ENCODE measurements at regions not wholly inside any gene's neighbourhood (a gene's known extent, or its start where the extent isn't known, plus 50 kb on each side); places are given as distances from the start of the nearest gene placed in this dataset.
"Not testable (repeated sequence)": the region's sequence is repeated elsewhere in the genome, so short reads cannot be mapped to it uniquely, and the experiment has no call there.

DNA sequence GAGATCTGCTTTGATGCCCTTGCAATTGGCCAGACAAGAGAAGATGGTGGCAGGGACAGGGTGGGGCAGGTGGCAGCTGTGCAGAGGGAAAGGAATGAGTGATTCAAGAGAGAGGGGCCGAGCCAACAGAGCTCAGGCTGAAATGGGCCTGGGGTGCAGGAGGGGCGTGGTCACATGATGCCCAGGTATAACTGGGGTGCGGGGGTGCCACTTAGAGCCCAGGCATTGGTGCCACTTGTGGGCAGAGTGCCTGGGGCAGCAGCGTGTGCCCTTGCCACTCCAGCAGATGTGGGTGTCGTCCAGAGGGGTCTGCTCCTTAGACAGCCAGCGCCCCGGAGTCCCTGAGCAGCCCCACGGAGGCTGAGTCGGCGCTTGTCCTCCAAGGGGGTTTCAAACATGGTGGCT lies 88.7 kb downstream of the PLXNA1 start:
- TF ChIP-seq, protein P1, sequence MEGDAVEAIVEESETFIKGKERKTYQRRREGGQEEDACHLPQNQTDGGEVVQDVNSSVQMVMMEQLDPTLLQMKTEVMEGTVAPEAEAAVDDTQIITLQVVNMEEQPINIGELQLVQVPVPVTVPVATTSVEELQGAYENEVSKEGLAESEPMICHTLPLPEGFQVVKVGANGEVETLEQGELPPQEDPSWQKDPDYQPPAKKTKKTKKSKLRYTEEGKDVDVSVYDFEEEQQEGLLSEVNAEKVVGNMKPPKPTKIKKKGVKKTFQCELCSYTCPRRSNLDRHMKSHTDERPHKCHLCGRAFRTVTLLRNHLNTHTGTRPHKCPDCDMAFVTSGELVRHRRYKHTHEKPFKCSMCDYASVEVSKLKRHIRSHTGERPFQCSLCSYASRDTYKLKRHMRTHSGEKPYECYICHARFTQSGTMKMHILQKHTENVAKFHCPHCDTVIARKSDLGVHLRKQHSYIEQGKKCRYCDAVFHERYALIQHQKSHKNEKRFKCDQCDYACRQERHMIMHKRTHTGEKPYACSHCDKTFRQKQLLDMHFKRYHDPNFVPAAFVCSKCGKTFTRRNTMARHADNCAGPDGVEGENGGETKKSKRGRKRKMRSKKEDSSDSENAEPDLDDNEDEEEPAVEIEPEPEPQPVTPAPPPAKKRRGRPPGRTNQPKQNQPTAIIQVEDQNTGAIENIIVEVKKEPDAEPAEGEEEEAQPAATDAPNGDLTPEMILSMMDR (IDR thresholded peaks at IDR 0.05): no peak
- no peak overlapping the region for H3K27ac ChIP-seq

DNA sequence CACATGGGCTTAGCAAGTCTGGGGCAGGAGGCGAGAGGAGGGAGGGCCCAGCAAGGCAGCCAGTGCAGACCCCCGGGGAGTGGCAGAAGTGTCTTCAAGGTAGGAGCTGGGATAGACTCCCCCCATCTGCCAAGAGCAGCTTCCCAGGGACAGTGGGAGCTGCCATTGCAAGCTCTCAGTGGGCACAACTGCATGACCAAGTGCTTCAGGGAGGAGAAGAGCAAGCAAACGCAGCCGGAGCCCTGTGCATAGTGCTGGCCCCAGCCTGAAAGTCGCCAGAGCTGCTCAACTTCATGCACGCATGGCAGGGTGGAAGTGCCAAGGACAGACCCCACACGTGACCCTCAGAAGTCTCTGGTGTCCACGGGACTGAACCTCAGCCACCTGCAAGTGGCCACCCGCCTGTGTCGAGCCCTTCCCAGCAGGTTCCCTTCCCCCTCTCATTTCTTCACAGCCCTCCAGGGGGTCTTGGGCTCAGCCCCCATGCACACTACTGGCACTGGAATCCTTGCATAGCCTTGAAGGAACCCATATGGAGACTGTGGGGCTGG lies 89.4 kb downstream of the PLXNA1 start:
- H3K27ac ChIP-seq: no peak overlapping the region
- TF ChIP-seq, protein P1 (IDR thresholded peaks at IDR 0.05): no peak
- TF ChIP-seq ZFX (IDR thresholded peaks at IDR 0.05; ENCODE audit: borderline replicate concordance): no peak

DNA sequence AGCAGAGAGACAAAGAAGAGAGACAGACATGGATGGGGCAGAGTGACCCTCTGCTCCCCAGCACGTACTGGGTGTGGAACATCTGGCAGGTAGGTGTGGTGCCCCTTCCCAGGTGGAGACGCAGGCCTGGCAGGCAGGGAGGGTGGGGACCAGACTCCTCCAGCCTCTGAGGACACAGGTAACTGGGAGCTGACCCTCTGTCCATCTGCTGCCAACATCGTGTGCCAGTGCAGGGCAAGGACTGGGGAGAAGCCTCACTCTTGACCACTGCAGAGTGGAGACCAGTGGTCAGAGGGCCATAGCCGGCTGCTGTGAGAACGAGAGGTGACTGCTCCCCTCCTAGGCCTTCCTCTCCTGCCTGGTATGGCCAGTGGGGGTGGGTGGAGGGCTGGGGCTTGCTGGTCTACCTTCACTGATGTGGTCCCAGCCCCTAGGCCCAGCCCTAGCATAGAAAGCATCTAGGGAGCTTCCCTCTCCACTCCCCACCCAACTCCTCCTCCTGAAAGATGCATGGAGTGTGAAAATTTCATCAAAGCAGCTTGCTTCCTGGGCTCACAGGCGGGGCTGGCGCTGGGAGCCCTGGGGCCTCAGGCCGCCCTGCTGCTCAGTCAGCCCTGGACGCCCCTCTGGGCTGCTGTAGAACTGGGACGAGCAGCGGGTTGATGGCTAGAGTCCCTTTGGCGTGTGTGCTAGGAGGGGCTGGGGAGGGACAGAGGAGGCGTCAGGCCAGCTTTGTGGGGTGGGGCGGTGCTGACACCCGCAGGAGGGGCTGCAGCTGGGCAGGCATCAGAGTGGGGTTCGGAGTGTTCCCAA lies 90.3 kb downstream of the PLXNA1 start:
- no peak overlapping the region for H3K27ac ChIP-seq

DNA sequence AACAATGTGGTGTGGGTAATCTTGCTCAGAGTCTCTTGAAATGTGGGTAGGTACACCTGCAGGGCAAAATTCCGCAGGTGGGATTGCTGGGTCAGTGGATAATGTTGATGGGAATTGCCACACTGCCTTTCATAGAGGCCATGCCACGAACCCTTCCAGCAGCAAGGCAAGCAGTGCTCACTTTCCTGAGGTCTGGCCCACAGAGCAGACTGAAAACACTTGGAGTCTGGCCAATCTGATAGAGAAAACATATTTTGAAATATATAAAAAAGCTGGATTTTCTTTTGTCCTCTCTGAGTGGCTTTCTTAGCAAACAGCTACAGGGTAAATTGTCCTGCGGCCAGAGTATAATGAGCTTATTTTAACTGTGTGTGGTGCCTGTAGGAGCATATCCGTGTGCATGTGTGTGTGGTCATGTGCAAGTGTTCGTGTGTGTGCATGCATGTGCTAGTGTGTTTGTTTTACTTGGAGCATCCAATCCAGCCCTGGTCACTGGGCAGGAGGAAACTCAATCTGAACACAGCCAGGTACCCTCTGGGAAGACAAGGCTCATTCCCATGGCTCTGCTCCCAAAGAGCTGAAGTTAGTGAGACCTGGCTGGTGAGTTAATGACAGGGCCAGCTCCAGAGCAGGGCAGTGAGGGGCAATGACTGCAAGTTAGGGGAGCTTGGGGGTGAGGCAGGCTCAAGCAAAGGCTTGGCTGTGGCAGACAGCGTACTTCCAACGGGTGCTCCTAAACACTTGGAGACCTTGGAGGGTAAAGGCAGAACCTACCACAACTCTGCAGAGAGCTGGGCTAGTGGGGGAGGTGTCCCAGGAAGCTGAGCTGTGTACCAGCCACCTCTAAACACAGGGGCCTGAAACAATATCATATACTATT lies 91.3 kb downstream of the PLXNA1 start:
- no peak overlapping the region for H3K27ac ChIP-seq
- TF ChIP-seq ZFX (IDR thresholded peaks at IDR 0.05; ENCODE audit: borderline replicate concordance): no peak
- TF ChIP-seq, protein P1 (IDR thresholded peaks at IDR 0.05): no peak

More for the DNA sequence above, 90.3 kb downstream of the PLXNA1 start:
- TF ChIP-seq, protein P1 (IDR thresholded peaks at IDR 0.05): no peak
- no peak for TF ChIP-seq ZFX (IDR thresholded peaks at IDR 0.05; ENCODE audit: borderline replicate concordance)

DNA sequence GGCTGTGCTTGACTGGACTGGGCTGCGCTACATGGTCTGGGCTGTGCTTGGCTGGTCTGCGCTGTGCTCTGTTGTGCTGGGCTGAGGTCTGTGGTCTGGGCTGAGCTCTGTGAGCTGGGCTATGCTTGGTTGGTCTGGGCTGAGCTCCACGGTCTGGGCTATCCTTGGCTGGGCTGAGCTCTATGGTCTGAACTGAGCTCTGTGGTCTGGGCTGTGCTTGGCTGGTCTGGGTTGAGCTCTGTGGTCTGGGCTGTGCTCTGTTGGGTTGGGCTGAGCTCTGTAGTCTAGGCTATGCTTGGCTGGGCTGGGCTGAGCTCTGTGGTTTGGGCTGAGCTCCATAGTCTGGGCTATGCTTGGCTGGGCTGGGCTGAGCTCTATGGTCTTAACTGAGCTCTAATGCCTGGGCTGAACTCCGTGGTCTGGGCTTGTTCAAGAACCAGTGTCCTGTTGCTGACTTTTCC lies 92.0 kb downstream of the PLXNA1 start:
- TF ChIP-seq, protein P1 (IDR thresholded peaks at IDR 0.05): no peak
- no peak for TF ChIP-seq ZFX (IDR thresholded peaks at IDR 0.05; ENCODE audit: borderline replicate concordance)
- no peak overlapping the region for H3K27ac ChIP-seq

DNA sequence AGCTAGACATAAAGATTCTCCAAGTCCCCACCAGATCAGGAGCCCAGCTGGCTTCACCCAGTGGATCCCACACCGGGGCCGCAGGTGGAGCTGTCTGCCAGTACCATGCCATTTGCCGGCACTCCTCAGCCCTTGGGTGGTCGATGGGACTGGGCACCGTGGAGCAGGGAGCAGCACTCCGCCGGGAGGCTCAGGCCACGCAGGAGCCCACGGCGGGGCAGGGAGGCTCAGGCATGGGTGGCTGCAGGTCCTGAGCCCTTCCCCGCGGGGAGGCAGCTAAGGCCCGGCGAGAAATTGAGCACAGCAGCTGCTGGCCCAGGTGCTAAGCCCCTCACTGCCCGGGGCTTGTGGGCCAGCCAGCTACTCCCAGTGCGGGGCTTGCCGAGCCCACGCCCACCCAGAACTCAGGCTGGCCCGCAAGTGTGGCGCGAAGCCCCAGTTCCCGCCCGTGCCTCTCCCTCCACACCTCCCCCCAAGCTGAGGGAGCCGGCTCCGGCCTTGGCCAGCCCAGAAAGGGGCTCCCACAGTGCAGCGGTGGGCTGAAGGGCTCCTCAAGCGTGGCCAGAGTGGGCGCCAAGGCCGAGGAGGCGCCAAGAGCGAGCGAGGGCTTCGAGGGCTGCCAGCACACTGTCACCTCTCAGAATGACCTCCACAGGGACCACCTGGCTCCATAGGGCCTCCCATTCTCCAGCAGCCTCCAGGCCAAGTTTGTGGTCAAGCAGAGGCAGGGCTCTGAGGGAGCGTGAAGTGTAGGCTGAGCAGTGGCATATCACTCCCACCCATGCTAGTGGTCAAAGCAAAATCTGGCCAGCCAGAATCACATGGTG lies 93.5 kb downstream of the PLXNA1 start:
- not testable (repeated sequence) for H3K27ac ChIP-seq

DNA sequence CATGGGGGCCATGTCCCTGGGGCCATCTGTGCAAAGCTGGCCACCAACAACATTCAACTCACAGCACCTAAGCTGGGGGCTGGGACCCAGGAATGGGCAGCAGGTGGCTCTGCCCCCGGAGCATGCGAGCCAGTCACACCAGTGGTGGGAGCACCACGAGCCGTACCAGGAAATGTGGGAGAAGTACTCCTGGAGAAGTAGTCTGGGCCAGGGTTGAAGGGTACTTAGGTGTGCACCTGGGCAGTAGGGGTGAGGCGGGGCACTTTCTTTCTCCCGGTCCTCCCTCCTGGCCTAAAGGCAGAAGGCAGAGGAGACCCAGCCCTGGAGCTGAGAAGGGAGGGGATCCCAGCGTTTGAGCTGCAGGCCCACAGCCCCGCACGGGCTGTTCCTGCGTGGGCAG lies 94.2 kb downstream of the PLXNA1 start:
- no peak overlapping the region for H3K27ac ChIP-seq
- TF ChIP-seq ZFX (IDR thresholded peaks at IDR 0.05; ENCODE audit: borderline replicate concordance): no peak
- TF ChIP-seq, protein P1 (IDR thresholded peaks at IDR 0.05): no peak
